Osteoblast (primary cell): ENCODE measurements at regions not wholly inside any gene's neighbourhood (a gene's known extent, or its start where the extent isn't known, plus 50 kb on each side); places are given as distances from the start of the nearest gene placed in this dataset.

Experiments
- DNase-seq: peaks from one replicate; pipeline ENCODE4 v3.0.0; 2011; ENCODE audit warnings: low spot score, mixed read lengths; ENCODE audit not compliant: insufficient read length; ENCODE audit errors: missing footprints
- H2AFZ ChIP-seq: 2 replicates; pipeline ENCODE4 v1.6.0; 2011; ENCODE audit warnings: mild to moderate bottlenecking, low read length
- H3K27ac ChIP-seq: 2 replicates; pipeline ENCODE4 v1.5.1; 2011; ENCODE audit warnings: mild to moderate bottlenecking, low read depth, low read length, moderate library complexity
- H3K27me3 ChIP-seq: 2 replicates; pipeline ENCODE4 v1.6.0; 2012; ENCODE audit warnings: mild to moderate bottlenecking, control low read depth, inconsistent platforms, low read length, moderate library complexity; ENCODE audit not compliant: insufficient read depth
- H3K36me3 ChIP-seq: 2 replicates; pipeline ENCODE4 v1.5.1; 2011; ENCODE audit warnings: mild to moderate bottlenecking, low read length, control low read depth, moderate library complexity; ENCODE audit not compliant: insufficient read depth
- H3K4me1 ChIP-seq: 2 replicates; pipeline ENCODE4 v1.5.1; 2011; ENCODE audit warnings: mild to moderate bottlenecking, low read length, control low read depth, moderate library complexity; ENCODE audit not compliant: insufficient read depth
- H3K4me2 ChIP-seq: 2 replicates; pipeline ENCODE4 v1.6.0; 2011; ENCODE audit warnings: mild to moderate bottlenecking, low read length; ENCODE audit not compliant: insufficient read depth
- H3K4me3 ChIP-seq: fragments of 200-600 bp; sonication (generic); 3 replicates; pipeline ENCODE4 v1.5.1; 2012; ENCODE audit warnings: mild to moderate bottlenecking, low read length, inconsistent platforms; ENCODE audit not compliant: insufficient read depth
- H3K79me2 ChIP-seq: 2 replicates; pipeline ENCODE4 v1.6.0; 2012; ENCODE audit warnings: mild to moderate bottlenecking, low read length, control low read depth, inconsistent platforms; ENCODE audit not compliant: insufficient read depth
- H3K9me3 ChIP-seq: 2 replicates; pipeline ENCODE4 v1.5.1; 2011; ENCODE audit warnings: low read depth, low read length, control low read depth
- H4K20me1 ChIP-seq: 2 replicates; pipeline ENCODE4 v1.6.0; 2012; ENCODE audit warnings: mild to moderate bottlenecking, low read length, control low read depth; ENCODE audit not compliant: insufficient read depth
- TF ChIP-seq, protein P1 (sequence below): IDR thresholded peaks from 2 replicates; pipeline ENCODE4 v1.5.1; 2011; ENCODE audit warnings: mild to moderate bottlenecking, low read depth, low read length, moderate library complexity; ENCODE audit errors: extremely low read depth

DNA sequence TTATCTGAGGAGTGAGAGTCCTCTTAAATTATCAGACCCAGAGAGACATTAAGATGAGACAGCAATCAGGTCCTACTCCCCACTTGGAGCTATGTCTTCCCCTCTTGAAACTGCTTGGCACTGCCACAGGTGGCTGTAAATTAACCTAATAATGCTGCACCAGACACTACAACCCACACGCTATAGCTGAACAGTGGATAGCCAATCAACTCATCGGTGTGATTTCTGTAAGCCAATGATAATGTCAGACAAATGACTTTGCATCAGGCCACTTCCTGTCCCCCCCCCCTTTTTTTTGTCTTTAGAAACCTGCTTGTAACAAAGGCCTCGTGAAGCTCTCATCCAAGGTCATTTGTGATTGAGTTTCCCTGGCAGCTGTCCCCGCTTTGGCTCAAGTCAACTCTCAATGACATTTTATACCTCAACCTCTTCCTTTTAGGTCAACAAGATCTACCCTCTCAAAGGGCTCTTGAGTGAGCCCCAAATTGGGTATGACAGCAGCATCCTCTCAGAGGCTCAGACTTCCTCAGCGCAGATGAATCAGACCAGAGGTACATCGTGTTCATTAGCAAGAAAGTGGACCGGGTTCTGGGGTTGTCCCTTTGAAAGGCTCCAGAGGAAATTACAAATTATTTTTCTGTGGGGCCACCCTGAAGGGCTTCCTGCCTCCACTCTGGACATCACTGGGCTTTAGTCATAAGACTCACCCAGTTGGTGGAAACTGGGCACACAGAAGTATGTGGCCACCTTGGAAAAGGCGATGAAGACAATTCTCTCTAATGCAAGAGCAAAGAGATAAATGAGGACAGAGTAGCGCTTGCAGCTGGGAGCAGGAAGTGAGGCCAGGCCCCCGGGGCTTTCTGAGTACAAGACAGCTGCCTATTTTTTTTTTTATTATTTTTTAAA is 73.6 kb downstream of the COPS8 start:
- Histone ChIP-seq H4K20me1 (no peaks in the 10 kb centered on the region), H3K27me3 (no peaks in the 10 kb centered on the region), H3K79me2 (no peaks in the 10 kb centered on the region), H3K4me3 (no peak overlapping the region), H2AFZ (no peak overlapping the region), H3K27ac (no peak overlapping the region), H3K36me3 (no peaks in the 10 kb centered on the region), H3K9me3 (no peaks in the 10 kb centered on the region), H3K4me1 (peaks cover 29% of the 10 kb centered on the region), H3K4me2 (no peak overlapping the region)
- DNase-seq = no peak
- TF ChIP-seq, protein P1, sequence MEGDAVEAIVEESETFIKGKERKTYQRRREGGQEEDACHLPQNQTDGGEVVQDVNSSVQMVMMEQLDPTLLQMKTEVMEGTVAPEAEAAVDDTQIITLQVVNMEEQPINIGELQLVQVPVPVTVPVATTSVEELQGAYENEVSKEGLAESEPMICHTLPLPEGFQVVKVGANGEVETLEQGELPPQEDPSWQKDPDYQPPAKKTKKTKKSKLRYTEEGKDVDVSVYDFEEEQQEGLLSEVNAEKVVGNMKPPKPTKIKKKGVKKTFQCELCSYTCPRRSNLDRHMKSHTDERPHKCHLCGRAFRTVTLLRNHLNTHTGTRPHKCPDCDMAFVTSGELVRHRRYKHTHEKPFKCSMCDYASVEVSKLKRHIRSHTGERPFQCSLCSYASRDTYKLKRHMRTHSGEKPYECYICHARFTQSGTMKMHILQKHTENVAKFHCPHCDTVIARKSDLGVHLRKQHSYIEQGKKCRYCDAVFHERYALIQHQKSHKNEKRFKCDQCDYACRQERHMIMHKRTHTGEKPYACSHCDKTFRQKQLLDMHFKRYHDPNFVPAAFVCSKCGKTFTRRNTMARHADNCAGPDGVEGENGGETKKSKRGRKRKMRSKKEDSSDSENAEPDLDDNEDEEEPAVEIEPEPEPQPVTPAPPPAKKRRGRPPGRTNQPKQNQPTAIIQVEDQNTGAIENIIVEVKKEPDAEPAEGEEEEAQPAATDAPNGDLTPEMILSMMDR = no peak

DNA sequence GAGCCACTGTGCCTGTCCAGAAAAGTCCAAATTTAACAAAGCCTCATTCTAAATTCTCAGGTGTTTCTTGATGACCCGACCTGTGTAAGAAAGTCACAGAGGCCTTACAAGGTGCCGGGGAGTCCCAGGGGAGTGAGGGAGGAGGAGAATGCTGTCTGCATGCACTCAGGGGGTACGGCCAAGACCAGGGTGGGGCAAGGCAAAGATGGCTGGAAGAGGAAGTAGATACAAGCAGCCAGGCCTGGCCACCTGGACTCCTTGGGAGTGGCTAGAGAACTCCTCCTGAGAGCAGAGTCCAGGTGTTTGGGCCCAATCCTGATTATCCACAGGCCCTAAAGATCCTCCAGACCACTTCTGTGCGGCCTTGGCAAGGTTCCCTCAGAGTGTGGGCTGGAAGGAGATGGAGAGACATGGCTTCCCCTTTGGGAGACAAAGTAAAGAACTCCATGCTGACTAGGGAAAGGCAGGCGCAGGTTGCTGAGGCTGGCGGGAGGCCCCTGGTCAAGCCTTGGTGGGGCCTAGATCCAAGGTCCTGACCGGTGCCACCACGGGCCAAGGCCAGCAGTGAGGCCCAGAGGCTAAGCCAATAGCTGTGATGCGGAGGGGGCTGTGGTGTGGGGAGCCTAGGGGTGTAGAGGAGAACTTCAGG is 74.7 kb downstream of the COPS8 start:
- no peaks in the 10 kb centered on the region for H3K9me3 ChIP-seq
- TF ChIP-seq, protein P1 = no peak
- H3K4me2 ChIP-seq = no peak overlapping the region
- H3K79me2 ChIP-seq = no peaks in the 10 kb centered on the region
- H3K36me3 ChIP-seq = no peaks in the 10 kb centered on the region
- no peaks in the 10 kb centered on the region for H3K27me3 ChIP-seq
- no peak overlapping the region for H3K27ac ChIP-seq
- no peak overlapping the region for H2AFZ ChIP-seq
- H3K4me1 ChIP-seq = peaks cover 26% of the 10 kb centered on the region
- H3K4me3 ChIP-seq = no peak overlapping the region
- no peak for DNase-seq
- no peaks in the 10 kb centered on the region for H4K20me1 ChIP-seq

DNA sequence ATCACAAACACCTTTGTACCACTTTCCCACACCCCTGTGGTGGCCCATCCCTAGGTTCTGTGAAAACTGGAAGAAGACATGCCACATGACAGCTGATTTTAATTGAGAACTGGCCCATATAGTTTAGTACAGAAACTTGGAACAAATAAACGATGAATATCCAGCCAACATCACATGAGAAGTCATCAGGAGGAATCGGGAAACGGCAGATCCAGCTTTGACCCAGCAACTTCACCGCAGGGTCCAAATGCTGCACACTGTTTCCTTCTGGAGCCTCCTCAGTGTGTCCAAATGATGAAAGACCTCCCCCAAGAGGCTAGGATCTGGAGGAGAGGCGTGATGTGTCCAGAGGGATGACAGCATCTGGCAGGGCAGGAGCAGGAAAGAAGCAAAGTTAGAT is 75.5 kb downstream of the COPS8 start:
- peak overlapping the region; percentile 56 for H2AFZ ChIP-seq
- no peaks in the 10 kb centered on the region for H3K27me3 ChIP-seq
- DNase-seq = no peak
- H3K36me3 ChIP-seq = no peaks in the 10 kb centered on the region
- H3K9me3 ChIP-seq = no peaks in the 10 kb centered on the region
- no peaks in the 10 kb centered on the region for H3K79me2 ChIP-seq
- no peak overlapping the region for H3K4me2 ChIP-seq
- H3K4me1 ChIP-seq = peaks cover 19% of the 10 kb centered on the region
- no peaks in the 10 kb centered on the region for H4K20me1 ChIP-seq
- H3K27ac ChIP-seq = no peak overlapping the region
- H3K4me3 ChIP-seq = no peak overlapping the region
- TF ChIP-seq, protein P1 = no peak

DNA sequence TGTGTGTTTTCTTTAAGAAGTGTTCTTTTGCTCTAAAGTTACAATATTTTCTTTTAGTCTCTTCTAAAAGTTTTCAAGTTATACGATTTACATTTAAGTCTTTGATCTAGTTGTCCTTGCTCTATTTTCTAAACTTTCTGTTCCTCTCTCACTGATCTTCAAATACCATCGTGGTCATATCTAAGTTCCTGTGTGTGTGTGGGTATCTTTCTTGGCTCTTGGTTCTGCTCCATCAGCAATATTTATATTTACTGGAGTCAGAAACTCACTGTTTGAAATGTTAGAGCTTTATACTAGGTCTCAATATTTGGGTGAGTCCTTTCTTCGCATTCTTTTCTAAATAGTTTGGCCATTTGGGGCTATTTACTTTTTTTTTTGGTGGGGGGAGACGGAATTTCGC is 77.3 kb downstream of the COPS8 start:
- Histone ChIP-seq H3K27ac (no peak overlapping the region), H3K4me3 (no peak overlapping the region), H4K20me1 (no peaks in the 10 kb centered on the region), H2AFZ (peak overlapping the region; percentile 7), H3K79me2 (no peaks in the 10 kb centered on the region), H3K36me3 (no peaks in the 10 kb centered on the region), H3K4me2 (no peak overlapping the region), H3K4me1 (peaks cover under 1% of the 10 kb centered on the region), H3K9me3 (no peaks in the 10 kb centered on the region), H3K27me3 (no peaks in the 10 kb centered on the region)
- TF ChIP-seq, protein P1 = no peak
- no peak for DNase-seq
